Brain microvascular endothelial cell (primary cell): ENCODE measurements at regions not wholly inside any gene's neighbourhood (a gene's known extent, or its start where the extent isn't known, plus 50 kb on each side); places are given as distances from the start of the nearest gene placed in this dataset.

Experiments used
- DNase-seq: peaks from one replicate; pipeline ENCODE4 v3.0.0-alpha.2; 2020
- H3K27ac ChIP-seq: fragments of 250-450 bp; sonication (Bioruptor Pico); 2 replicates; pipeline ENCODE4 v1.5.1; 2020; ENCODE audit warnings: mild to moderate bottlenecking, moderate library complexity
- H3K27me3 ChIP-seq: fragments of 250-450 bp; sonication (Bioruptor Pico); replicated peaks from 2 replicates; pipeline ENCODE4 v1.5.1; 2020; ENCODE audit warnings: mild to moderate bottlenecking
- H3K36me3 ChIP-seq: fragments of 250-450 bp; sonication (Bioruptor Pico); replicated peaks from 2 replicates; pipeline ENCODE4 v1.5.1; 2020; ENCODE audit warnings: mild to moderate bottlenecking
- H3K4me3 ChIP-seq: 2 replicates; pipeline ENCODE4 v1.5.1; 2011; ENCODE audit warnings: low read depth, mild to moderate bottlenecking, control low read depth, low read length, moderate library complexity
- CTCF ChIP-seq: IDR thresholded peaks from 2 replicates; pipeline ENCODE4 v1.5.1; 2011; ENCODE audit warnings: low read depth, mild to moderate bottlenecking, moderate library complexity, low read length, control low read depth, inconsistent platforms; ENCODE audit errors: missing control alignments
- in situ Hi-C: cut with HindIII; loops from 2 replicates; pipeline ENCODE4 v1.10.0; 2017; ENCODE audit warnings: low sequenced_read_pairs, low pct_ligation_motif_present

GRCh38 chr4:29075366-29075765 lies 1644.8 kb upstream of the PCDH7 start:
- Histone ChIP-seq H3K4me3 (no peak overlapping the region), H3K36me3 (no peaks in the 10 kb centered on the region), H3K27me3 (no peaks in the 10 kb centered on the region), H3K27ac (no peak overlapping the region)
- in situ Hi-C loops, result no loop called here
- DNase-seq, result no peak
- TF ChIP-seq CTCF, result no peak

GRCh38 chr4:29079260-29079659 lies 1640.9 kb upstream of the PCDH7 start:
- Histone ChIP-seq H3K27ac (no peak overlapping the region), H3K36me3 (no peaks in the 10 kb centered on the region), H3K4me3 (no peak overlapping the region), H3K27me3 (no peaks in the 10 kb centered on the region)
- in situ Hi-C loops, result no loop called here
- DNase-seq, result no peak
- TF ChIP-seq CTCF, result no peak

- in situ Hi-C loops, result no loop called here
- TF ChIP-seq CTCF, result peak; percentile 39
- no peak for DNase-seq
Measured at GRCh38 chr4:29081234-29081955, 1638.8 kb upstream of the PCDH7 start.

GRCh38 chr4:29082684-29083083 lies 1637.5 kb upstream of the PCDH7 start:
- no peak for DNase-seq
- H3K36me3 ChIP-seq, result no peaks in the 10 kb centered on the region
- in situ Hi-C loops, result no loop called here
- H3K27ac ChIP-seq, result no peak overlapping the region
- TF ChIP-seq CTCF, result no peak
- no peaks in the 10 kb centered on the region for H3K27me3 ChIP-seq
- H3K4me3 ChIP-seq, result no peak overlapping the region

More at GRCh38 chr4:29081234-29081955, 1638.8 kb upstream of the PCDH7 start:
- Histone ChIP-seq H3K27me3 (no peaks in the 10 kb centered on the region), H3K27ac (no peak overlapping the region), H3K4me3 (no peak overlapping the region), H3K36me3 (no peaks in the 10 kb centered on the region)

GRCh38 chr4:29085748-29086147 lies 1634.4 kb upstream of the PCDH7 start:
- H3K4me3 ChIP-seq, result no peak overlapping the region
- in situ Hi-C loops, result no loop called here
- no peaks in the 10 kb centered on the region for H3K27me3 ChIP-seq
- no peak overlapping the region for H3K27ac ChIP-seq
- TF ChIP-seq CTCF, result no peak
- DNase-seq, result no peak
- H3K36me3 ChIP-seq, result no peaks in the 10 kb centered on the region

- in situ Hi-C loops, result no loop called here
- no peaks in the 10 kb centered on the region for H3K27me3 ChIP-seq
- no peak overlapping the region for H3K27ac ChIP-seq
- TF ChIP-seq CTCF, result no peak
- H3K36me3 ChIP-seq, result no peaks in the 10 kb centered on the region
- H3K4me3 ChIP-seq, result no peak overlapping the region
- DNase-seq, result no peak
Measured at GRCh38 chr4:29104694-29105093, 1615.5 kb upstream of the PCDH7 start.
